ENCODE measurements at regions not wholly inside any gene's neighbourhood (a gene's known extent, or its start where the extent isn't known, plus 50 kb on each side); places are given as distances from the start of the nearest gene placed in this dataset.

DNA sequence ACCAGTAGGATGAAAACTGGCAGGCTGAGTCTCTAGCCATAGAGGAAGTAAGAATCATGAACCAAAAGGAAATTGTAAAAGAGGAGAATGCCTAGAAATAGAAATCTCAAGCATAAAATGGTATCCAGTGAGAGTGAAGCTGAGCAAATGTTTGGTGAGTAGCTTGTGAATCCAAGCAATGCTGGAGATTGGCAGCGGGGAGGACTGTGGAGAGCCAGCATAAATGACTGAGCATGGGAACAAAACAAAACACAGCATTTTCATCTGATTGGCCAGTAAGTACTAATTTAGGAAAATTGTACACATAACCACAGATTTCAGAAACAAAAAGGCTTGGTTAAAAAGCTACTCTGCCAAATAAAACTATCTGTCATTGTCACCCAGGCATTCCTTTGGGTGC is 390.0 kb downstream of the STK39 start:
- H3K4me2 ChIP-seq (ENCODE audit: low read length), result no peak overlapping the region
- H3K9ac ChIP-seq (ENCODE audit: low read length), result no peak overlapping the region
- no peaks in the 10 kb centered on the region for H3F3A ChIP-seq (ENCODE audit: insufficient read depth, low read length, poor library complexity, severe bottlenecking)
- no peaks in the 10 kb centered on the region for H3K9me2 ChIP-seq (ENCODE audit: insufficient read depth, low read length)
- no peak overlapping the region for H2AFZ ChIP-seq (ENCODE audit: low read depth, low read length)
- no peak overlapping the region for H3K27ac ChIP-seq (ENCODE audit: low read length)
- H3K4me3 ChIP-seq (ENCODE audit: low read length), result no peak overlapping the region
- no peaks in the 10 kb centered on the region for H3K27me3 ChIP-seq (ENCODE audit: insufficient read depth, low read depth, low read length)
- H3K36me3 ChIP-seq (ENCODE audit: insufficient read depth, low read length), result no peaks in the 10 kb centered on the region
- H3K79me2 ChIP-seq (replicated peaks; ENCODE audit: insufficient read depth, low read length), result no peaks in the 10 kb centered on the region
- H3K9me3 ChIP-seq (ENCODE audit: low read length), result no peaks in the 10 kb centered on the region
- no peaks in the 10 kb centered on the region for H4K20me1 ChIP-seq (ENCODE audit: insufficient read depth)
- TF ChIP-seq, protein P1, sequence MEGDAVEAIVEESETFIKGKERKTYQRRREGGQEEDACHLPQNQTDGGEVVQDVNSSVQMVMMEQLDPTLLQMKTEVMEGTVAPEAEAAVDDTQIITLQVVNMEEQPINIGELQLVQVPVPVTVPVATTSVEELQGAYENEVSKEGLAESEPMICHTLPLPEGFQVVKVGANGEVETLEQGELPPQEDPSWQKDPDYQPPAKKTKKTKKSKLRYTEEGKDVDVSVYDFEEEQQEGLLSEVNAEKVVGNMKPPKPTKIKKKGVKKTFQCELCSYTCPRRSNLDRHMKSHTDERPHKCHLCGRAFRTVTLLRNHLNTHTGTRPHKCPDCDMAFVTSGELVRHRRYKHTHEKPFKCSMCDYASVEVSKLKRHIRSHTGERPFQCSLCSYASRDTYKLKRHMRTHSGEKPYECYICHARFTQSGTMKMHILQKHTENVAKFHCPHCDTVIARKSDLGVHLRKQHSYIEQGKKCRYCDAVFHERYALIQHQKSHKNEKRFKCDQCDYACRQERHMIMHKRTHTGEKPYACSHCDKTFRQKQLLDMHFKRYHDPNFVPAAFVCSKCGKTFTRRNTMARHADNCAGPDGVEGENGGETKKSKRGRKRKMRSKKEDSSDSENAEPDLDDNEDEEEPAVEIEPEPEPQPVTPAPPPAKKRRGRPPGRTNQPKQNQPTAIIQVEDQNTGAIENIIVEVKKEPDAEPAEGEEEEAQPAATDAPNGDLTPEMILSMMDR (IDR thresholded peaks at IDR 0.05; ENCODE audit: poor library complexity, severe bottlenecking), result no peak
- TF ChIP-seq EZH2 (IDR thresholded peaks at IDR 0.05; ENCODE audit: borderline replicate concordance, insufficient read depth, low read length, poor library complexity, severe bottlenecking), result no peak
- no peak for TF ChIP-seq RAD21 (conservative IDR thresholded peaks at IDR 0.05)
- TF ChIP-seq TAF1 (IDR thresholded peaks at IDR 0.05; ENCODE audit: low read depth), result no peak
- no peak for TF ChIP-seq SMC3 (conservative IDR thresholded peaks at IDR 0.05; ENCODE audit: poor library complexity)
- TF ChIP-seq, protein P2, sequence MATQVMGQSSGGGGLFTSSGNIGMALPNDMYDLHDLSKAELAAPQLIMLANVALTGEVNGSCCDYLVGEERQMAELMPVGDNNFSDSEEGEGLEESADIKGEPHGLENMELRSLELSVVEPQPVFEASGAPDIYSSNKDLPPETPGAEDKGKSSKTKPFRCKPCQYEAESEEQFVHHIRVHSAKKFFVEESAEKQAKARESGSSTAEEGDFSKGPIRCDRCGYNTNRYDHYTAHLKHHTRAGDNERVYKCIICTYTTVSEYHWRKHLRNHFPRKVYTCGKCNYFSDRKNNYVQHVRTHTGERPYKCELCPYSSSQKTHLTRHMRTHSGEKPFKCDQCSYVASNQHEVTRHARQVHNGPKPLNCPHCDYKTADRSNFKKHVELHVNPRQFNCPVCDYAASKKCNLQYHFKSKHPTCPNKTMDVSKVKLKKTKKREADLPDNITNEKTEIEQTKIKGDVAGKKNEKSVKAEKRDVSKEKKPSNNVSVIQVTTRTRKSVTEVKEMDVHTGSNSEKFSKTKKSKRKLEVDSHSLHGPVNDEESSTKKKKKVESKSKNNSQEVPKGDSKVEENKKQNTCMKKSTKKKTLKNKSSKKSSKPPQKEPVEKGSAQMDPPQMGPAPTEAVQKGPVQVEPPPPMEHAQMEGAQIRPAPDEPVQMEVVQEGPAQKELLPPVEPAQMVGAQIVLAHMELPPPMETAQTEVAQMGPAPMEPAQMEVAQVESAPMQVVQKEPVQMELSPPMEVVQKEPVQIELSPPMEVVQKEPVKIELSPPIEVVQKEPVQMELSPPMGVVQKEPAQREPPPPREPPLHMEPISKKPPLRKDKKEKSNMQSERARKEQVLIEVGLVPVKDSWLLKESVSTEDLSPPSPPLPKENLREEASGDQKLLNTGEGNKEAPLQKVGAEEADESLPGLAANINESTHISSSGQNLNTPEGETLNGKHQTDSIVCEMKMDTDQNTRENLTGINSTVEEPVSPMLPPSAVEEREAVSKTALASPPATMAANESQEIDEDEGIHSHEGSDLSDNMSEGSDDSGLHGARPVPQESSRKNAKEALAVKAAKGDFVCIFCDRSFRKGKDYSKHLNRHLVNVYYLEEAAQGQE (IDR thresholded peaks at IDR 0.05; ENCODE audit: borderline replicate concordance), result no peak
- no peak for TF ChIP-seq MXI1 (conservative IDR thresholded peaks at IDR 0.05; ENCODE audit: poor library complexity, severe bottlenecking)
- TF ChIP-seq POLR2AphosphoS5 (IDR thresholded peaks at IDR 0.05), result no peak
- TF ChIP-seq EP300 (conservative IDR thresholded peaks at IDR 0.05; ENCODE audit: poor library complexity, severe bottlenecking), result no peak

DNA sequence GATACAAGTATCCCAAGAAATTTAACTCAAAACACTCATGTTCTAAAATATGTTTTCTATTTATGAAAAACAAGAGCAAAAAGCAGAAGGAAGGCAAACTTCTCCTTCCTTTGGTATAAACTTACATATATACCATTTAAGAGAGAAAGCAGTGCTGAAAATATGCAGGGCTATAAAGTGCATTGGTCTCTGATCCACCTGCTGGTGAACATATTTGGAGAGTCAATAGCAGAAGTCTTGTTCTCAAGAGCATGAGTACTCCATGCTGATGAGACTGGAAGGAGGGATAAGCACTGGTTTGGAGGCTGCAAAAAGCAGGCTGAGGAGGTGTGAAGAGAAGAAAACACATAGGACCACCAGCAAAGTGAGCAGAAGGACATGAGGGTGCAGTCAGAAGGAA is 391.2 kb downstream of the STK39 start:
- TF ChIP-seq SMC3 (conservative IDR thresholded peaks at IDR 0.05; ENCODE audit: poor library complexity) (no peak), RAD21 (conservative IDR thresholded peaks at IDR 0.05) (no peak), POLR2AphosphoS5 (IDR thresholded peaks at IDR 0.05) (no peak), EZH2 (IDR thresholded peaks at IDR 0.05; ENCODE audit: borderline replicate concordance, insufficient read depth, low read length, poor library complexity, severe bottlenecking) (no peak), TAF1 (IDR thresholded peaks at IDR 0.05; ENCODE audit: low read depth) (no peak), MXI1 (conservative IDR thresholded peaks at IDR 0.05; ENCODE audit: poor library complexity, severe bottlenecking) (no peak), EP300 (conservative IDR thresholded peaks at IDR 0.05; ENCODE audit: poor library complexity, severe bottlenecking) (no peak)
- TF ChIP-seq, protein P1 (IDR thresholded peaks at IDR 0.05; ENCODE audit: poor library complexity, severe bottlenecking), result no peak
- TF ChIP-seq, protein P2 (IDR thresholded peaks at IDR 0.05; ENCODE audit: borderline replicate concordance), result no peak
- Histone ChIP-seq H4K20me1 (ENCODE audit: insufficient read depth) (no peaks in the 10 kb centered on the region), H3K36me3 (ENCODE audit: insufficient read depth, low read length) (no peaks in the 10 kb centered on the region), H3F3A (ENCODE audit: insufficient read depth, low read length, poor library complexity, severe bottlenecking) (no peaks in the 10 kb centered on the region), H3K27ac (ENCODE audit: low read length) (no peak overlapping the region), H3K27me3 (ENCODE audit: insufficient read depth, low read depth, low read length) (no peaks in the 10 kb centered on the region), H3K79me2 (replicated peaks; ENCODE audit: insufficient read depth, low read length) (no peaks in the 10 kb centered on the region), H3K4me2 (ENCODE audit: low read length) (no peak overlapping the region), H2AFZ (ENCODE audit: low read depth, low read length) (no peak overlapping the region), H3K9me2 (ENCODE audit: insufficient read depth, low read length) (no peaks in the 10 kb centered on the region), H3K4me3 (ENCODE audit: low read length) (no peak overlapping the region), H3K9ac (ENCODE audit: low read length) (no peak overlapping the region), H3K9me3 (ENCODE audit: low read length) (no peaks in the 10 kb centered on the region)

Data from neural cell (in vitro differentiated cells).